ENCODE measurements at regions not wholly inside any gene's neighbourhood (a gene's known extent, or its start where the extent isn't known, plus 50 kb on each side); places are given as distances from the start of the nearest gene placed in this dataset.
"Not testable (repeated sequence)": the region's sequence is repeated elsewhere in the genome, so short reads cannot be mapped to it uniquely, and the experiment has no call there.

GRCh38 chr7:8314566-8314965 lies 52.6 kb upstream of the ICA1 start:
- no peak for DNase-seq (ENCODE audit: low spot score)

- DNase-seq (ENCODE audit: low spot score) = no peak
These were observed 57.1 kb upstream of the ICA1 start for GRCh38 chr7:8319115-8319514.

GRCh38 chr7:8320174-8320573 lies 58.2 kb upstream of the ICA1 start:
- no peak for DNase-seq (ENCODE audit: low spot score)

- DNase-seq (ENCODE audit: low spot score) = no peak
These were observed 59.3 kb upstream of the ICA1 start for GRCh38 chr7:8321312-8321711.

GRCh38 chr7:8322667-8323066 lies 60.7 kb upstream of the ICA1 start:
- no peak for DNase-seq (ENCODE audit: low spot score)

- no peak for DNase-seq (ENCODE audit: low spot score)
These were observed 63.1 kb upstream of the ICA1 start for GRCh38 chr7:8325067-8325466.

GRCh38 chr7:8327199-8327598 lies 65.2 kb upstream of the ICA1 start:
- no peak for DNase-seq (ENCODE audit: low spot score)

- DNase-seq (ENCODE audit: low spot score) = no peak
These were observed 76.2 kb upstream of the ICA1 start for GRCh38 chr7:8338206-8338605.

- DNase-seq (ENCODE audit: low spot score) = peak; percentile 46
These were observed 81.6 kb upstream of the ICA1 start for GRCh38 chr7:8343556-8343955.

GRCh38 chr7:8347395-8347794 lies 85.4 kb upstream of the ICA1 start:
- DNase-seq (ENCODE audit: low spot score) = not testable (repeated sequence)

- not testable (repeated sequence) for DNase-seq (ENCODE audit: low spot score)
These were observed 81.8 kb upstream of the NXPH1 start for GRCh38 chr7:8351654-8352053.

GRCh38 chr7:8353991-8354390 lies 79.4 kb upstream of the NXPH1 start:
- DNase-seq (ENCODE audit: low spot score) = no peak

GRCh38 chr7:8354503-8354902 lies 78.9 kb upstream of the NXPH1 start:
- no peak for DNase-seq (ENCODE audit: low spot score)

- DNase-seq (ENCODE audit: low spot score) = no peak
These were observed 77.3 kb upstream of the NXPH1 start for GRCh38 chr7:8356071-8356470.

GRCh38 chr7:8357536-8357935 lies 75.9 kb upstream of the NXPH1 start:
- no peak for DNase-seq (ENCODE audit: low spot score)

GRCh38 chr7:8360564-8361153 lies 72.8 kb upstream of the NXPH1 start:
- DNase-seq (ENCODE audit: low spot score) = no peak

GRCh38 chr7:8362723-8363369 lies 70.6 kb upstream of the NXPH1 start:
- no peak for DNase-seq (ENCODE audit: low spot score)

- no peak for DNase-seq (ENCODE audit: low spot score)
These were observed 69.9 kb upstream of the NXPH1 start for GRCh38 chr7:8363407-8364015.

- peak; percentile 91 for DNase-seq (ENCODE audit: low spot score)
These were observed 67.8 kb upstream of the NXPH1 start for GRCh38 chr7:8365499-8366110.

GRCh38 chr7:8368007-8368406 lies 65.4 kb upstream of the NXPH1 start:
- DNase-seq (ENCODE audit: low spot score) = not testable (repeated sequence)

- no peak for DNase-seq (ENCODE audit: low spot score)
These were observed 61.7 kb upstream of the NXPH1 start for GRCh38 chr7:8371742-8372141.

GRCh38 chr7:8373851-8374250 lies 59.6 kb upstream of the NXPH1 start:
- no peak for DNase-seq (ENCODE audit: low spot score)

GRCh38 chr7:8378349-8379019 lies 54.9 kb upstream of the NXPH1 start:
- peak; percentile 74 for DNase-seq (ENCODE audit: low spot score)

Data from pons (tissue), 1 donor.